GM12873 (cell line): ENCODE measurements at regions not wholly inside any gene's neighbourhood (a gene's known extent, or its start where the extent isn't known, plus 50 kb on each side); places are given as distances from the start of the nearest gene placed in this dataset.

Source experiments
- TF ChIP-seq, protein P1 (sequence below): IDR thresholded peaks from 2 replicates; pipeline ENCODE4 v1.5.1; 2012; ENCODE audit warnings: low read depth, mild to moderate bottlenecking, moderate library complexity, low read length, control low read depth; ENCODE audit not compliant: insufficient read depth; ENCODE audit errors: missing control alignments

DNA sequence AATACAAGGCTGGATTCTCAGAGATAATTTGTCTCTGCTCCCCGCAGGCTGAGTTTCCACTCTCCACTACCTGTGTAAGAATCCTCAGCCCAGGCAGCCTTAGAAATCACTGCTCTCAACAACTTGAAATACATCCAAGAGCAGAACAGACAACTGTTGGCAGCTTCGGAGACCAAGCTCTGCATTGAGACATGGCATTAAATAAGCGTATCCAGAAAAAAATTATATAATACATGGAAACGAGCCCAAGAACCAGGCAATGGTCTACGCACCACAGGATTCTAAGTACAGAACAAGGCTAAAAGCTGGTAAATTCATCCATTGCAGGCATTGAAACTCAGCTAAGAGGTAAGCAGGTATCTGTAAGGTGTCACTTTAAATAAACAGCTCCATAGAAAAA is 165.5 kb upstream of the DIO3 start:
- TF ChIP-seq, protein P1, sequence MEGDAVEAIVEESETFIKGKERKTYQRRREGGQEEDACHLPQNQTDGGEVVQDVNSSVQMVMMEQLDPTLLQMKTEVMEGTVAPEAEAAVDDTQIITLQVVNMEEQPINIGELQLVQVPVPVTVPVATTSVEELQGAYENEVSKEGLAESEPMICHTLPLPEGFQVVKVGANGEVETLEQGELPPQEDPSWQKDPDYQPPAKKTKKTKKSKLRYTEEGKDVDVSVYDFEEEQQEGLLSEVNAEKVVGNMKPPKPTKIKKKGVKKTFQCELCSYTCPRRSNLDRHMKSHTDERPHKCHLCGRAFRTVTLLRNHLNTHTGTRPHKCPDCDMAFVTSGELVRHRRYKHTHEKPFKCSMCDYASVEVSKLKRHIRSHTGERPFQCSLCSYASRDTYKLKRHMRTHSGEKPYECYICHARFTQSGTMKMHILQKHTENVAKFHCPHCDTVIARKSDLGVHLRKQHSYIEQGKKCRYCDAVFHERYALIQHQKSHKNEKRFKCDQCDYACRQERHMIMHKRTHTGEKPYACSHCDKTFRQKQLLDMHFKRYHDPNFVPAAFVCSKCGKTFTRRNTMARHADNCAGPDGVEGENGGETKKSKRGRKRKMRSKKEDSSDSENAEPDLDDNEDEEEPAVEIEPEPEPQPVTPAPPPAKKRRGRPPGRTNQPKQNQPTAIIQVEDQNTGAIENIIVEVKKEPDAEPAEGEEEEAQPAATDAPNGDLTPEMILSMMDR, result no peak

DNA sequence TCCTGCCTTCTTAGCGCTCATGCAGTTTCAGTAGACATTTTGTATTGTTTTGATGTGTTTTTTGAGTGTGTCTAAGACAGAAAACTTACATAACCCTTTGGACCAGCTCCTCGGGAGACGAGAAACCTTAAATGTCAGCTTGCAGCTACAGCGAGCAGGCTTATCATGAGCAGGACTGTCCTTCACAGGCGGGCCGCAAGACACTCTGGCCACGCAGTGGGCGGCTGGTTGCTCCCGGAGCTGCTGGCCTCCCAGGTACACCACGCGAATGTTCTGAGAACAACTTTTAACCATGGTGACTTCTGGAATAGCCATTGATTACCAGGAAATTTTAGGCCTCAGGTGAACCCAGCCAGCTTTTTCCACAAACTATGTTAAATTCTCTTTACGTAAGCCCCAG is 164.1 kb upstream of the DIO3 start:
- TF ChIP-seq, protein P1, result no peak

DNA sequence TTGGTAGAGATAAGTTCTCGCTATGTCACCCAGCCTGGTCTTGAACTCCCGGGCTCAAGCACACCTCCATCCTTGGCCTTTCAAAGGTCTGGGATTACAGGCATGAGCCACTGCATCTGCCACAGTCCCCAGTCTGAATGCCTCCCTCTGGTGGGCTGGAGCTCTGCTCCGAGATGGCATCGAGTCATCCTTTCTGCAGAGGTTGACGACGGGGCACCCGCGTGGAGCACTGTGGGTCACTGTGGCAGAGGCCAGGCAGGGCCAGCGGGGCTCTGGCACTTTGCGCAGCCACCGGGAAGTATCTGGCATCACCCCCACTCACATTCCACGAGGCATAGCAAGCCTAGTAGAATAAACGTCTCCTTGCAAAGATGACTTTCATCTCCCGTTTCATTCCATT is 163.3 kb upstream of the DIO3 start:
- TF ChIP-seq, protein P1, result no peak

DNA sequence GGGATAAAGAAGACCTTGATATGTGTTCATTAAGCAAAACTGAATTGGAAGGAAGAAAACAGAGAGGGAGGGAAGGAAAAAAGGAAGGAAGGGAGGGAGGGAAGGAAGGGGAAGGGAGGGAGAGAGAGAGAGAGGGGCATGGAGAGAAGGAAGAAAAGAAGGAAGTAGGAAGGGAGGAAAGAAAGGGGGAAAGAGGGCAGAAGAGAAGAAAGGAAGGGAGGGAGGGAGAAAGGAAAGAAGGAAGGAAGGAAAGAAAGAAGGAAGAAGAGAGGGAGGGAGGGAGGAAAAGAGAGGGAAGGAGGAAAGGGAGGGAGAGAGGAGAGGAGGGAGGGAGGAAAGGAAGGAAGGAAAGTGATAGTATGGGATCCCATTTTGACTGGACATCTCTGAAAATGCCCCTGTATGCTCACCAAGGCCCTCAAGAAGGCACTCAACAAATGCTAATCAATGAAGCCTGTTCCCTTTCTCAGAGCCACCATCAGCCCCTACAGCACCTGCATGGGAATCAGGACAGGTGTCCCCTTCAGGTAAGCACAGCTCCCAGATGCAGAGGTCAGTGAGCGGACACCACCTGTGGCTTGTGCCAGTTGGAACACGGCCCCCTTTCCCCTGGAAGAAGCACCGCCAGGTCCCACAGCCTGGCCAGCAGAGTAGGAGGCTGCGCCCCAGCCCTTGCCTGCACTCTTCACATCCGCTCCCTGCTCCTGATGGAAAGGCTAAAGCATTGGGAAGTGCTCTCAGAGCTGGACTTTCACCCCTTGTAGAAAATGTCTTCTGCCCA is 161.4 kb upstream of the DIO3 start:
- TF ChIP-seq, protein P1, result no peak

DNA sequence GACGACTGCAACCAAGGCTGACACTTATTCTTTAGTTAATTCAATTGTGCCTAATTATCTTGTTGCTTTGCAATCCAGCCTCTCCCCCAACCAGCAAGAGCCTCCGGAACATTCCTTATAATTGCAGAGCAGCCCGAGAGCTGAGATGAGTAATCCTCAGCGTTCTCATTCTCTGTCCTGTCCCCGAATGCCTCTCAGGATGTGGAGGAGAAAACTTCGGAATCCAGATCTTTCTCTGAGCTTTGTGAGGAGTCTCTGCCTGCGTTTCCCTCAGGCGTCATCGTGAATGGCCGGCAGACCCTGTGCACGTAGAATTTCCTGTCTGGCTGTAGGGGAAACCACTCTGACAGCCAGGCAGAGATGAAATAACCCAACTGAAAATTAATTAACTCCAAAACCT is 160.5 kb upstream of the DIO3 start:
- TF ChIP-seq, protein P1, result no peak

DNA sequence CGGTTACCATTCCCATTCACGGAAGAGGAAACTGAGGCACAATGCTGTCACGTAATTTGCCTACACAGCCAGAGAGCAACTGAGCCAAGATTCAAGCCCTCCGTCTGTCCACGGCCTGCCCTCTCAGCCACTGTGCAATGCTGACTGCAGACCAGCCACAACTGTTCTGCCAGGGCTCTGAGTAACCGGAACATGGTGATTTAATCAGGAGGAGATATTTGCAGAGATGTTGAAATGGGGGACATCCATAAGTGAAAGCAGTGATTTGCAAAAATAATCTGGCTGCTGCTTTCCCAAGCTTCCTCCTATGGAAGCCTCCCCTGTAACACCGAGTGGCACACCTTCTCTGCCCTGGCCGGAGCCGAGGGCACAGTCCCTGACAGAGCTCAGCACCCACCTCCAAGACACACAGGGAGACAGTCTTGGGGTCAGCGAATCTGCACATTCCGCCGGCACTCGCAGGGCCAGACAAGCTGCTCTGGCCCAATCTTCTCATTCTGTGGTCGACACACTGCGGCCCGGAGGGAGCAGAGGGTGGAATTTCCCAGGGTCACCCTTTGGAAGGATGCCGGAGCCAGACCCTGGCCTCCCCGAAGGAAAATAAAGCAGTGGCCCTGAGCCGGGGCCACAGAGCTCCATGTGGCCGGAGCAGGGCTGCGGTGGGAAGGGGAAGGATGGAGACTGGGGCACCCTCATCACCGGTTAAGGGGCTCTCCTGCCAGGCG is 158.2 kb upstream of the DIO3 start:
- TF ChIP-seq, protein P1, result no peak

DNA sequence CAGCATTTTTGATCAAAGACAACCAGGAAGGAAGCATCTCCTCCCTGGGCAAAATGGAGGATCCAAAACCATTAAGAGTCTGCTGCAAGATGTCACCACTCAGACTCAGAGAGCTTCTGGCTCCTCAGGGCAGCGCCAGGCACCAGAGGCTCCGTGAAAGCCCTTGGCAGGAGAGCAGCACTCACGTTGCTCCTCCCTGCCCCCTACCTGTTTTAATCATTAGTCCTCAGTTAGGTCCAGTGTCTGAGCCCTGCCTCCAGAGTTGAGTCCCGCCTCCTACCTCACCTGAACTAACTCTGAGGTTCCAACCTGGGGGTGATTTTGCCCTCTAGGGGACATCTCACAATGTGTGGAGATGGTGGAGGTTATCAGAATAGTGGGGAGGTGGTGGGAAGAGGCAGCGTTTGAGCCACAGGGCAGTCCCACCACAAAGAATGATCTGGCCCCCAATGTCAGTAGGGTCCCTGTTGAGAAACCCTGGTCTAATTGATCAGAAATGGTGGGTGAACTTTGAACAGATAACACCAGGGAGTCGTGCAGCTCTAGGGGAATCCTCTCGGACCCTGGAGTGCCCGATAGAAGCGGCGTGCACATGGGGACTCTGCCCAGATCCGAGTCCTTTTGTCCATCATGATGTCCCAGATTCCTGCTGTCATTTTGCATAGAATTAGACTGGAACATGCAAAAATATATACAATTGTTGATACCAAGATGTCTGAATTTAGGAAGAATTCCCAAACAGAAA is 156.7 kb upstream of the DIO3 start:
- TF ChIP-seq, protein P1, result no peak
